ENCODE measurements at regions not wholly inside any gene's neighbourhood (a gene's known extent, or its start where the extent isn't known, plus 50 kb on each side); places are given as distances from the start of the nearest gene placed in this dataset.

- BruUV-seq (replicated peaks) = no TSS peak
- in situ Hi-C loops (cut with MboI) (no loop called here), intact Hi-C loops (cut with micrococcal nuclease) (no loop called here)
- no peaks in the 10 kb centered on the region for H3K9me1 ChIP-seq (ENCODE audit: control insufficient read depth, insufficient read depth, low read length)
- ATAC-seq = no peak
- no peak for FAIRE-seq
- peaks cover 0 to 3% of the 10 kb centered on the region in 2 experiments; a peak in 1 of 5 replicates for H3K4me1 ChIP-seq (replicated peaks in 1 of 2; ENCODE audit: control insufficient read depth in 2 of 2, insufficient read depth in 2 of 2, low read length in 2 of 2)
- H2AFZ ChIP-seq (ENCODE audit: low read depth, low read length) = no peak overlapping the region
- POLR2A ChIA-PET = no interaction called here
- TF ChIP-seq, protein P1, sequence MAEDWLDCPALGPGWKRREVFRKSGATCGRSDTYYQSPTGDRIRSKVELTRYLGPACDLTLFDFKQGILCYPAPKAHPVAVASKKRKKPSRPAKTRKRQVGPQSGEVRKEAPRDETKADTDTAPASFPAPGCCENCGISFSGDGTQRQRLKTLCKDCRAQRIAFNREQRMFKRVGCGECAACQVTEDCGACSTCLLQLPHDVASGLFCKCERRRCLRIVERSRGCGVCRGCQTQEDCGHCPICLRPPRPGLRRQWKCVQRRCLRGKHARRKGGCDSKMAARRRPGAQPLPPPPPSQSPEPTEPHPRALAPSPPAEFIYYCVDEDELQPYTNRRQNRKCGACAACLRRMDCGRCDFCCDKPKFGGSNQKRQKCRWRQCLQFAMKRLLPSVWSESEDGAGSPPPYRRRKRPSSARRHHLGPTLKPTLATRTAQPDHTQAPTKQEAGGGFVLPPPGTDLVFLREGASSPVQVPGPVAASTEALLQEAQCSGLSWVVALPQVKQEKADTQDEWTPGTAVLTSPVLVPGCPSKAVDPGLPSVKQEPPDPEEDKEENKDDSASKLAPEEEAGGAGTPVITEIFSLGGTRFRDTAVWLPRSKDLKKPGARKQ (CRISPR knock-in tag; IDR thresholded peaks at IDR 0.05) = no peak
- TF ChIP-seq HSF4 (CRISPR knock-in tag; IDR thresholded peaks at IDR 0.05; ENCODE audit: borderline replicate concordance) (no peak), U2AF1 (optimal IDR thresholded peaks at IDR 0.05; ENCODE audit: low read depth, low read length) (no peak), DMBX1 (CRISPR knock-in tag; IDR thresholded peaks at IDR 0.05; ENCODE audit: borderline replicate concordance) (no peak), BRD9 (IDR thresholded peaks at IDR 0.05; ENCODE audit: low read depth, partially characterized antibody) (no peak), ZNF316 (IDR thresholded peaks at IDR 0.05) (no peak), STAG1 (CRISPR knock-in tag; IDR thresholded peaks at IDR 0.05; ENCODE audit: borderline replicate concordance) (no peak), CCAR2 (IDR thresholded peaks at IDR 0.05; ENCODE audit: low read depth, low read length) (no peak), DPF2 (IDR thresholded peaks at IDR 0.05) (no peak), FUS (optimal IDR thresholded peaks at IDR 0.05; ENCODE audit: low read depth, low read length) (no peak), MBD2 (IDR thresholded peaks at IDR 0.05; ENCODE audit: borderline replicate concordance, low read depth) (no peak), ZNF140 (CRISPR knock-in tag; IDR thresholded peaks at IDR 0.05) (no peak), ZNF766 (CRISPR knock-in tag; conservative IDR thresholded peaks at IDR 0.05) (no peak), TSC22D4 (tag; IDR thresholded peaks at IDR 0.05) (no peak), NR2C2 (CRISPR knock-in tag; IDR thresholded peaks at IDR 0.05) (no peak), NR2C2 (tag; IDR thresholded peaks at IDR 0.05) (no peak)
- H3K9me3 ChIP-seq (replicated peaks; ENCODE audit: control insufficient read depth, insufficient read depth, low read depth, low read length) = no peaks in the 10 kb centered on the region
- no peak overlapping the region for H3K27ac ChIP-seq (ENCODE audit: extremely low read depth, low read depth, low read length)
- H3K4me3 ChIP-seq = no peak overlapping the region
- no peaks in the 10 kb centered on the region for H3K27me3 ChIP-seq (ENCODE audit: control insufficient read depth in 2 of 2, insufficient read depth in 2 of 2, low read length in 2 of 2)
- H3K79me2 ChIP-seq (ENCODE audit: control insufficient read depth, insufficient read depth, low read length) = no peaks in the 10 kb centered on the region
- no peaks in the 10 kb centered on the region for H4K20me1 ChIP-seq (replicated peaks; ENCODE audit: control insufficient read depth, insufficient read depth, low read length)
- no peak overlapping the region for H3K4me2 ChIP-seq (ENCODE audit: insufficient read depth, low read length)
- H3K36me3 ChIP-seq (ENCODE audit: control insufficient read depth, insufficient read depth, low read length) = no peaks in the 10 kb centered on the region
- CTCF ChIA-PET (ENCODE audit: low intra/inter-chr PET ratio) = no interaction called here
- H3K9ac ChIP-seq (ENCODE audit: insufficient read depth in 1 of 2, low read depth in 2 of 2, low read length in 2 of 2) = no peak overlapping the region
- DNase-seq (ENCODE audit: extremely low read depth in 1 of 4, low spot score in 3 of 4) = no peak
- WGBS (ENCODE audit: insufficient coverage, low coverage, missing lambda C conversion rate) = 33% methylated on average over 6 of the region's 6 CpGs
These were observed 300.0 kb upstream of the MAN1A1 start for GRCh38 chr6:119649531-119649930.
